GM12878 (cell line): ENCODE measurements at regions not wholly inside any gene's neighbourhood (a gene's known extent, or its start where the extent isn't known, plus 50 kb on each side); places are given as distances from the start of the nearest gene placed in this dataset.

Experiments used
- ATAC-seq: fragments of 200-7000 bp; cut with Tn5 transposase; 3 replicates; pipeline ENCODE4 v1.9.1; 2020; ENCODE audit warnings: mild to moderate bottlenecking, moderate library complexity
- BruUV-seq: library from RNA; stranded (reverse); fragments of 400-500 nt; replicated peaks from 2 replicates; lab custom pipeline; 2021; lab: Mats Ljungman, UMichigan
- CTCF ChIA-PET: fragments of 300-600 bp; sonication (Branson Sonifier 250); formaldehyde crosslinking; extraction: SDS; loops from one replicate; lab custom pipeline; 2021; ENCODE audit warnings: inconsistent platforms; lab: Yijun Ruan, JAX
- POLR2A ChIA-PET: fragments of 350-600 bp; formaldehyde crosslinking; extraction: SDS; loops from one replicate; lab custom pipeline; 2021; ENCODE audit warnings: inconsistent platforms; lab: Charles Lee
- RAD21 ChIA-PET: fragments of 300-600 bp; sonication (Branson Sonifier 250); formaldehyde crosslinking; loops from one replicate; lab custom pipeline; 2023; ENCODE audit warnings: antibody characterized with exemption; ENCODE audit not compliant: unreplicated experiment; lab: Charles Lee
- SMC1A ChIA-PET: fragments of 300-600 bp; sonication (Branson Sonifier 250); formaldehyde crosslinking; loops from one replicate; lab custom pipeline; 2023; ENCODE audit not compliant: unreplicated experiment, uncharacterized antibody; lab: Charles Lee
- DNase-seq: peaks from one replicate; pipeline ENCODE4 v3.0.0-alpha.2; 2011; ENCODE audit warnings: low read depth, low spot score
- FAIRE-seq: peaks from 3 replicates; lab custom pipeline; 2011; peaks lifted over from hg19 to GRCh38; lab: Jason Lieb, UNC
- H2AFZ ChIP-seq: 2 replicates; pipeline ENCODE4 v1.6.0; 2011; ENCODE audit warnings: low read depth, low read length, control low read depth; ENCODE audit not compliant: control insufficient read depth
- H3K27ac ChIP-seq: 2 replicates; pipeline ENCODE4 v1.5.1; 2011; ENCODE audit warnings: control low read depth; ENCODE audit not compliant: control insufficient read depth, insufficient read depth
- H3K27me3 ChIP-seq, 2 experiments: replicated peaks in 1 of 2; 2 replicates each; pipeline versions ENCODE4 v1.6.0 to v1.6.1; 2011; ENCODE audit warnings: low read length in 1 of 2; ENCODE audit not compliant: control insufficient read depth in 2 of 2, insufficient read depth in 2 of 2
- H3K36me3 ChIP-seq, 2 experiments: 2 replicates each; pipeline ENCODE4 v1.5.1; 2011; ENCODE audit warnings: low read length in 1 of 2; ENCODE audit not compliant: control insufficient read depth in 2 of 2, insufficient read depth in 2 of 2
- H3K4me1 ChIP-seq: 2 replicates; pipeline ENCODE4 v1.6.1; 2011; ENCODE audit warnings: mild to moderate bottlenecking, low read length, moderate library complexity, mixed read lengths; ENCODE audit not compliant: control insufficient read depth, insufficient read depth
- H3K4me2 ChIP-seq: 2 replicates; pipeline ENCODE4 v1.6.0; 2011; ENCODE audit warnings: control low read depth; ENCODE audit not compliant: control insufficient read depth, insufficient read depth
- H3K4me3 ChIP-seq: fragments of 200-600 bp; sonication (generic); 2 replicates; pipeline ENCODE4 v1.5.1; 2016
- H3K79me2 ChIP-seq: 2 replicates; pipeline ENCODE4 v1.6.0; 2011; ENCODE audit warnings: low read length; ENCODE audit not compliant: control insufficient read depth, insufficient read depth
- H3K9ac ChIP-seq: 2 replicates; pipeline ENCODE4 v1.8.0; 2011; ENCODE audit warnings: low read length, control low read depth, mixed read lengths; ENCODE audit not compliant: control insufficient read depth, insufficient read depth
- H3K9me3 ChIP-seq: replicated peaks from 3 replicates; pipeline ENCODE4 v1.5.1; 2011; ENCODE audit warnings: mild to moderate bottlenecking, low read length; ENCODE audit not compliant: control insufficient read depth, insufficient read depth
- H4K20me1 ChIP-seq: 2 replicates; pipeline ENCODE4 v1.6.0; 2011; ENCODE audit not compliant: control insufficient read depth, insufficient read depth
- CBX5 ChIP-seq: sonication (generic); IDR thresholded peaks from 2 replicates; pipeline ENCODE4 v1.6.1; 2016; ENCODE audit warnings: low read depth, moderate library complexity, mild to moderate bottlenecking, inconsistent platforms
- CREB1 ChIP-seq: IDR thresholded peaks from 2 replicates; pipeline ENCODE4 v1.6.1; 2012; ENCODE audit warnings: low read depth, mild to moderate bottlenecking, inconsistent platforms
- GATAD2B ChIP-seq: fragments of 450-650 bp; conservative IDR thresholded peaks from 2 replicates; pipeline ENCODE4 v1.6.1; 2017; ENCODE audit warnings: low read depth, mild to moderate bottlenecking, moderate library complexity
- MTA2 ChIP-seq: fragments of 450-650 bp; IDR thresholded peaks from 2 replicates; pipeline ENCODE4 v1.6.1; 2016; ENCODE audit warnings: low read depth, mild to moderate bottlenecking, moderate library complexity
- MYC ChIP-seq: IDR thresholded peaks from 2 replicates; pipeline ENCODE4 v1.6.1; 2011; ENCODE audit warnings: mild to moderate bottlenecking, low read length, moderate library complexity, inconsistent platforms; ENCODE audit not compliant: insufficient read depth, insufficient replicate concordance, insufficient read length, severe bottlenecking
- PAX5 ChIP-seq: IDR thresholded peaks from 2 replicates; pipeline ENCODE4 v1.6.1; 2011; ENCODE audit warnings: low read depth, low read length, borderline replicate concordance
- PML ChIP-seq: IDR thresholded peaks from 2 replicates; pipeline ENCODE4 v1.6.1; 2012; ENCODE audit warnings: low read length, inconsistent platforms
- TCF12 ChIP-seq: IDR thresholded peaks from 2 replicates; pipeline ENCODE4 v1.6.1; 2011; ENCODE audit warnings: low read depth, mild to moderate bottlenecking, low read length
- ZNF274 ChIP-seq: IDR thresholded peaks from one replicate; pipeline ENCODE4 v1.8.0; 2011; ENCODE audit not compliant: insufficient read length, insufficient read depth
- in situ Hi-C: fragments of 300-500 bp; cut with MboI; formaldehyde crosslinking; loops from 9 replicates; pipeline ENCODE4 v1.14.3; 2018; ENCODE audit warnings: mixed read lengths
- intact Hi-C: fragments of 100-400 bp; cut with micrococcal nuclease; formaldehyde crosslinking; loops from one replicate; pipeline ENCODE4 v1.14.2; 2022; ENCODE audit not compliant: unreplicated experiment
- TF ChIP-seq, protein P1 (sequence below): fragments of 450-650 bp; formaldehyde crosslinking; IDR thresholded peaks from 2 replicates; pipeline ENCODE4 v1.4.0; 2020; ENCODE audit warnings: mild to moderate bottlenecking, moderate library complexity
- TF ChIP-seq, protein P2 (sequence below): fragments of 450-650 bp; IDR thresholded peaks from 2 replicates; pipeline ENCODE4 v1.6.1; 2017; ENCODE audit warnings: mild to moderate bottlenecking

DNA sequence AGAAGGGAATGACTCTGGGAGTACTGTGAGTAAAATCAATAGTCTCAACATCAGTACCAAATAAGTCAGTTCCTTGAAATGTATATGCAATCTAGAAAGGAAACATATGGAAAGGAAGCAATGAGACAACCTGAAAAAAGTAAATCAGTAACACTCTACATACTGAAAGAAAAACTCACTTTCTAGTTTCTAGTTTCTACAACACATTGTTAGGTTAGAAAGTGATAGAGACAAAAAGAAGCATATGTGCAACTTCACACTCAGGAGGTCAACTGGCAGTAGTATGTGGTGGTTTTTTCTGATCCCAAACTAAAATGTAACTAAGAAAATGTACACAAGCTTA lies 156.5 kb upstream of the SOX6 start:
- no TSS peak for BruUV-seq
- intact Hi-C loops, result no loop called here
- H3K27me3 ChIP-seq, result no peaks in the 10 kb centered on the region

More for the DNA sequence above, 156.5 kb upstream of the SOX6 start:
- H3K36me3 ChIP-seq, result no peaks in the 10 kb centered on the region
- no peak overlapping the region for H3K4me2 ChIP-seq
- no peak for FAIRE-seq
- H3K9me3 ChIP-seq, result no peaks in the 10 kb centered on the region
- H3K4me1 ChIP-seq, result no peaks in the 10 kb centered on the region
- POLR2A ChIA-PET, result no interaction called here
- no peaks in the 10 kb centered on the region for H4K20me1 ChIP-seq
- in situ Hi-C loops, result no loop called here
- H2AFZ ChIP-seq, result no peak overlapping the region
- H3K4me3 ChIP-seq, result no peak overlapping the region
- H3K79me2 ChIP-seq, result no peaks in the 10 kb centered on the region
- TF ChIP-seq TCF12, result no peak
- TF ChIP-seq, protein P1, sequence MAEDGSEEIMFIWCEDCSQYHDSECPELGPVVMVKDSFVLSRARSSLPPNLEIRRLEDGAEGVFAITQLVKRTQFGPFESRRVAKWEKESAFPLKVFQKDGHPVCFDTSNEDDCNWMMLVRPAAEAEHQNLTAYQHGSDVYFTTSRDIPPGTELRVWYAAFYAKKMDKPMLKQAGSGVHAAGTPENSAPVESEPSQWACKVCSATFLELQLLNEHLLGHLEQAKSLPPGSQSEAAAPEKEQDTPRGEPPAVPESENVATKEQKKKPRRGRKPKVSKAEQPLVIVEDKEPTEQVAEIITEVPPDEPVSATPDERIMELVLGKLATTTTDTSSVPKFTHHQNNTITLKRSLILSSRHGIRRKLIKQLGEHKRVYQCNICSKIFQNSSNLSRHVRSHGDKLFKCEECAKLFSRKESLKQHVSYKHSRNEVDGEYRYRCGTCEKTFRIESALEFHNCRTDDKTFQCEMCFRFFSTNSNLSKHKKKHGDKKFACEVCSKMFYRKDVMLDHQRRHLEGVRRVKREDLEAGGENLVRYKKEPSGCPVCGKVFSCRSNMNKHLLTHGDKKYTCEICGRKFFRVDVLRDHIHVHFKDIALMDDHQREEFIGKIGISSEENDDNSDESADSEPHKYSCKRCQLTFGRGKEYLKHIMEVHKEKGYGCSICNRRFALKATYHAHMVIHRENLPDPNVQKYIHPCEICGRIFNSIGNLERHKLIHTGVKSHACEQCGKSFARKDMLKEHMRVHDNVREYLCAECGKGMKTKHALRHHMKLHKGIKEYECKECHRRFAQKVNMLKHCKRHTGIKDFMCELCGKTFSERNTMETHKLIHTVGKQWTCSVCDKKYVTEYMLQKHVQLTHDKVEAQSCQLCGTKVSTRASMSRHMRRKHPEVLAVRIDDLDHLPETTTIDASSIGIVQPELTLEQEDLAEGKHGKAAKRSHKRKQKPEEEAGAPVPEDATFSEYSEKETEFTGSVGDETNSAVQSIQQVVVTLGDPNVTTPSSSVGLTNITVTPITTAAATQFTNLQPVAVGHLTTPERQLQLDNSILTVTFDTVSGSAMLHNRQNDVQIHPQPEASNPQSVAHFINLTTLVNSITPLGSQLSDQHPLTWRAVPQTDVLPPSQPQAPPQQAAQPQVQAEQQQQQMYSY (CRISPR knock-in tag), result no peak
- TF ChIP-seq MTA2, result no peak
- TF ChIP-seq ZNF274, result no peak
- no peak for TF ChIP-seq PAX5
- no peak for TF ChIP-seq CBX5
- no peak for TF ChIP-seq MYC
- TF ChIP-seq, protein P2, sequence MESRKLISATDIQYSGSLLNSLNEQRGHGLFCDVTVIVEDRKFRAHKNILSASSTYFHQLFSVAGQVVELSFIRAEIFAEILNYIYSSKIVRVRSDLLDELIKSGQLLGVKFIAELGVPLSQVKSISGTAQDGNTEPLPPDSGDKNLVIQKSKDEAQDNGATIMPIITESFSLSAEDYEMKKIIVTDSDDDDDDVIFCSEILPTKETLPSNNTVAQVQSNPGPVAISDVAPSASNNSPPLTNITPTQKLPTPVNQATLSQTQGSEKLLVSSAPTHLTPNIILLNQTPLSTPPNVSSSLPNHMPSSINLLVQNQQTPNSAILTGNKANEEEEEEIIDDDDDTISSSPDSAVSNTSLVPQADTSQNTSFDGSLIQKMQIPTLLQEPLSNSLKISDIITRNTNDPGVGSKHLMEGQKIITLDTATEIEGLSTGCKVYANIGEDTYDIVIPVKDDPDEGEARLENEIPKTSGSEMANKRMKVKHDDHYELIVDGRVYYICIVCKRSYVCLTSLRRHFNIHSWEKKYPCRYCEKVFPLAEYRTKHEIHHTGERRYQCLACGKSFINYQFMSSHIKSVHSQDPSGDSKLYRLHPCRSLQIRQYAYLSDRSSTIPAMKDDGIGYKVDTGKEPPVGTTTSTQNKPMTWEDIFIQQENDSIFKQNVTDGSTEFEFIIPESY, result no peak
- TF ChIP-seq GATAD2B, result no peak
- TF ChIP-seq PML, result no peak
- TF ChIP-seq CREB1, result no peak
- no peak for DNase-seq
- CTCF ChIA-PET, result no interaction called here
- H3K9ac ChIP-seq, result no peak overlapping the region
- SMC1A ChIA-PET, result no interaction called here
- ATAC-seq, result peak; percentile 69
- RAD21 ChIA-PET, result no interaction called here
- H3K27ac ChIP-seq, result no peak overlapping the region
